GM23338 (cell line): ENCODE measurements at regions not wholly inside any gene's neighbourhood (a gene's known extent, or its start where the extent isn't known, plus 50 kb on each side); places are given as distances from the start of the nearest gene placed in this dataset.
"Not testable (repeated sequence)": the region's sequence is repeated elsewhere in the genome, so short reads cannot be mapped to it uniquely, and the experiment has no call there.

Source experiments
- CREB1 ChIP-seq: fragments of 250-450 bp; sonication (Bioruptor Pico); IDR thresholded peaks from 2 replicates; pipeline ENCODE4 v1.5.0; 2020; ENCODE audit warnings: low read depth, mild to moderate bottlenecking, moderate library complexity
- CTCF ChIP-seq, 2 experiments: fragments of 200-600 bp in 1 of 2; sonication (generic) in 1 of 2; conservative IDR thresholded peaks; 2 replicates each; pipeline versions ENCODE4 v1.5.1 to v1.6.1; 2016 to 2017; ENCODE audit warnings: antibody characterized with exemption in 2 of 2, low read depth in 2 of 2, mild to moderate bottlenecking in 2 of 2, moderate library complexity in 1 of 2
- ETS1 ChIP-seq: IDR thresholded peaks from 2 replicates; pipeline ENCODE4 v1.6.1; 2016; ENCODE audit warnings: antibody characterized with exemption
- EZH2 ChIP-seq: fragments of 200-600 bp; sonication (generic); IDR thresholded peaks from one replicate; pipeline ENCODE4 v1.8.0; 2017; ENCODE audit warnings: antibody characterized with exemption, mild to moderate bottlenecking, low read depth; ENCODE audit not compliant: unreplicated experiment
- EZH2phosphoT487 ChIP-seq: fragments of 200-600 bp; sonication (generic); IDR thresholded peaks from one replicate; pipeline ENCODE4 v1.8.1; 2018; ENCODE audit warnings: antibody characterized with exemption; ENCODE audit not compliant: unreplicated experiment
- JUNB ChIP-seq: IDR thresholded peaks from one replicate; pipeline ENCODE4 v1.6.1; 2016; ENCODE audit warnings: antibody characterized with exemption; ENCODE audit not compliant: unreplicated experiment
- NANOG ChIP-seq: IDR thresholded peaks from 2 replicates; pipeline ENCODE4 v1.6.1; 2016; ENCODE audit warnings: antibody characterized with exemption, borderline replicate concordance
- POLR2AphosphoS5 ChIP-seq: IDR thresholded peaks from 2 replicates; pipeline ENCODE4 v1.6.1; 2016; ENCODE audit warnings: antibody characterized with exemption, low read depth
- STAT1 ChIP-seq: IDR thresholded peaks from one replicate; pipeline ENCODE4 v1.6.1; 2016; ENCODE audit warnings: antibody characterized with exemption; ENCODE audit not compliant: unreplicated experiment
- ZNF114 ChIP-seq: fragments of 250-450 bp; sonication (Bioruptor Pico); IDR thresholded peaks from 2 replicates; pipeline ENCODE4 v1.5.0; 2020; ENCODE audit warnings: mild to moderate bottlenecking, moderate library complexity
- ZNF331 ChIP-seq: fragments of 250-450 bp; sonication (Bioruptor Pico); IDR thresholded peaks from 2 replicates; pipeline ENCODE4 v1.5.0; 2020; ENCODE audit warnings: low read depth, mild to moderate bottlenecking, moderate library complexity
- TF ChIP-seq, protein P1 (sequence below): IDR thresholded peaks from one replicate; pipeline ENCODE4 v1.6.1; 2018; ENCODE audit warnings: antibody characterized with exemption; ENCODE audit not compliant: unreplicated experiment
- TF ChIP-seq, protein P2 (sequence below): fragments of 250-450 bp; sonication (Bioruptor Pico); IDR thresholded peaks from 2 replicates; pipeline ENCODE4 v1.5.0; 2020; ENCODE audit warnings: mild to moderate bottlenecking, moderate library complexity

GRCh38 chr15:20337238-20337637, 204.4 kb downstream of the GOLGA6L6 start:
- not testable (repeated sequence) for TF ChIP-seq CTCF (conservative IDR thresholded peaks at IDR 0.05; ENCODE audit: low read depth in 2 of 2); EZH2phosphoT487; POLR2AphosphoS5; EZH2; STAT1; CREB1; NANOG; JUNB; ZNF331 (CRISPR knock-in tag); ETS1; ZNF114 (CRISPR knock-in tag)
- TF ChIP-seq, protein P1, sequence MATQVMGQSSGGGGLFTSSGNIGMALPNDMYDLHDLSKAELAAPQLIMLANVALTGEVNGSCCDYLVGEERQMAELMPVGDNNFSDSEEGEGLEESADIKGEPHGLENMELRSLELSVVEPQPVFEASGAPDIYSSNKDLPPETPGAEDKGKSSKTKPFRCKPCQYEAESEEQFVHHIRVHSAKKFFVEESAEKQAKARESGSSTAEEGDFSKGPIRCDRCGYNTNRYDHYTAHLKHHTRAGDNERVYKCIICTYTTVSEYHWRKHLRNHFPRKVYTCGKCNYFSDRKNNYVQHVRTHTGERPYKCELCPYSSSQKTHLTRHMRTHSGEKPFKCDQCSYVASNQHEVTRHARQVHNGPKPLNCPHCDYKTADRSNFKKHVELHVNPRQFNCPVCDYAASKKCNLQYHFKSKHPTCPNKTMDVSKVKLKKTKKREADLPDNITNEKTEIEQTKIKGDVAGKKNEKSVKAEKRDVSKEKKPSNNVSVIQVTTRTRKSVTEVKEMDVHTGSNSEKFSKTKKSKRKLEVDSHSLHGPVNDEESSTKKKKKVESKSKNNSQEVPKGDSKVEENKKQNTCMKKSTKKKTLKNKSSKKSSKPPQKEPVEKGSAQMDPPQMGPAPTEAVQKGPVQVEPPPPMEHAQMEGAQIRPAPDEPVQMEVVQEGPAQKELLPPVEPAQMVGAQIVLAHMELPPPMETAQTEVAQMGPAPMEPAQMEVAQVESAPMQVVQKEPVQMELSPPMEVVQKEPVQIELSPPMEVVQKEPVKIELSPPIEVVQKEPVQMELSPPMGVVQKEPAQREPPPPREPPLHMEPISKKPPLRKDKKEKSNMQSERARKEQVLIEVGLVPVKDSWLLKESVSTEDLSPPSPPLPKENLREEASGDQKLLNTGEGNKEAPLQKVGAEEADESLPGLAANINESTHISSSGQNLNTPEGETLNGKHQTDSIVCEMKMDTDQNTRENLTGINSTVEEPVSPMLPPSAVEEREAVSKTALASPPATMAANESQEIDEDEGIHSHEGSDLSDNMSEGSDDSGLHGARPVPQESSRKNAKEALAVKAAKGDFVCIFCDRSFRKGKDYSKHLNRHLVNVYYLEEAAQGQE: not testable (repeated sequence)
- TF ChIP-seq, protein P2, sequence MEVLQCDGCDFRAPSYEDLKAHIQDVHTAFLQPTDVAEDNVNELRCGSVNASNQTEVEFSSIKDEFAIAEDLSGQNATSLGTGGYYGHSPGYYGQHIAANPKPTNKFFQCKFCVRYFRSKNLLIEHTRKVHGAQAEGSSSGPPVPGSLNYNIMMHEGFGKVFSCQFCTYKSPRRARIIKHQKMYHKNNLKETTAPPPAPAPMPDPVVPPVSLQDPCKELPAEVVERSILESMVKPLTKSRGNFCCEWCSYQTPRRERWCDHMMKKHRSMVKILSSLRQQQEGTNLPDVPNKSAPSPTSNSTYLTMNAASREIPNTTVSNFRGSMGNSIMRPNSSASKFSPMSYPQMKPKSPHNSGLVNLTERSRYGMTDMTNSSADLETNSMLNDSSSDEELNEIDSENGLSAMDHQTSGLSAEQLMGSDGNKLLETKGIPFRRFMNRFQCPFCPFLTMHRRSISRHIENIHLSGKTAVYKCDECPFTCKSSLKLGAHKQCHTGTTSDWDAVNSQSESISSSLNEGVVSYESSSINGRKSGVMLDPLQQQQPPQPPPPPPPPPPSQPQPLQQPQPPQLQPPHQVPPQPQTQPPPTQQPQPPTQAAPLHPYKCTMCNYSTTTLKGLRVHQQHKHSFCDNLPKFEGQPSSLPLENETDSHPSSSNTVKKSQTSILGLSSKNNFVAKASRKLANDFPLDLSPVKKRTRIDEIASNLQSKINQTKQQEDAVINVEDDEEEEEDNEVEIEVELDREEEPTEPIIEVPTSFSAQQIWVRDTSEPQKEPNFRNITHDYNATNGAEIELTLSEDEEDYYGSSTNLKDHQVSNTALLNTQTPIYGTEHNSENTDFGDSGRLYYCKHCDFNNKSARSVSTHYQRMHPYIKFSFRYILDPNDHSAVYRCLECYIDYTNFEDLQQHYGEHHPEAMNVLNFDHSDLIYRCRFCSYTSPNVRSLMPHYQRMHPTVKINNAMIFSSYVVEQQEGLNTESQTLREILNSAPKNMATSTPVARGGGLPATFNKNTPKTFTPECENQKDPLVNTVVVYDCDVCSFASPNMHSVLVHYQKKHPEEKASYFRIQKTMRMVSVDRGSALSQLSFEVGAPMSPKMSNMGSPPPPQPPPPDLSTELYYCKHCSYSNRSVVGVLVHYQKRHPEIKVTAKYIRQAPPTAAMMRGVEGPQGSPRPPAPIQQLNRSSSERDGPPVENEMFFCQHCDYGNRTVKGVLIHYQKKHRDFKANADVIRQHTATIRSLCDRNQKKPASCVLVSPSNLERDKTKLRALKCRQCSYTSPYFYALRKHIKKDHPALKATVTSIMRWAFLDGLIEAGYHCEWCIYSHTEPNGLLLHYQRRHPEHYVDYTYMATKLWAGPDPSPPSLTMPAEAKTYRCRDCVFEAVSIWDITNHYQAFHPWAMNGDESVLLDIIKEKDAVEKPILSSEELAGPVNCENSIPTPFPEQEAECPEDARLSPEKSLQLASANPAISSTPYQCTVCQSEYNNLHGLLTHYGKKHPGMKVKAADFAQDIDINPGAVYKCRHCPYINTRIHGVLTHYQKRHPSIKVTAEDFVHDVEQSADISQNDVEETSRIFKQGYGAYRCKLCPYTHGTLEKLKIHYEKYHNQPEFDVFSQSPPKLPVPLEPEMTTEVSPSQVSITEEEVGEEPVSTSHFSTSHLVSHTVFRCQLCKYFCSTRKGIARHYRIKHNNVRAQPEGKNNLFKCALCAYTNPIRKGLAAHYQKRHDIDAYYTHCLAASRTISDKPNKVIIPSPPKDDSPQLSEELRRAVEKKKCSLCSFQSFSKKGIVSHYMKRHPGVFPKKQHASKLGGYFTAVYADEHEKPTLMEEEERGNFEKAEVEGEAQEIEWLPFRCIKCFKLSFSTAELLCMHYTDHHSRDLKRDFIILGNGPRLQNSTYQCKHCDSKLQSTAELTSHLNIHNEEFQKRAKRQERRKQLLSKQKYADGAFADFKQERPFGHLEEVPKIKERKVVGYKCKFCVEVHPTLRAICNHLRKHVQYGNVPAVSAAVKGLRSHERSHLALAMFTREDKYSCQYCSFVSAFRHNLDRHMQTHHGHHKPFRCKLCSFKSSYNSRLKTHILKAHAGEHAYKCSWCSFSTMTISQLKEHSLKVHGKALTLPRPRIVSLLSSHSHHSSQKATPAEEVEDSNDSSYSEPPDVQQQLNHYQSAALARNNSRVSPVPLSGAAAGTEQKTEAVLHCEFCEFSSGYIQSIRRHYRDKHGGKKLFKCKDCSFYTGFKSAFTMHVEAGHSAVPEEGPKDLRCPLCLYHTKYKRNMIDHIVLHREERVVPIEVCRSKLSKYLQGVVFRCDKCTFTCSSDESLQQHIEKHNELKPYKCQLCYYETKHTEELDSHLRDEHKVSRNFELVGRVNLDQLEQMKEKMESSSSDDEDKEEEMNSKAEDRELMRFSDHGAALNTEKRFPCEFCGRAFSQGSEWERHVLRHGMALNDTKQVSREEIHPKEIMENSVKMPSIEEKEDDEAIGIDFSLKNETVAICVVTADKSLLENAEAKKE (CRISPR knock-in tag): not testable (repeated sequence)
